ENCODE measurements at regions not wholly inside any gene's neighbourhood (a gene's known extent, or its start where the extent isn't known, plus 50 kb on each side); places are given as distances from the start of the nearest gene placed in this dataset.
"Not testable (repeated sequence)": the region's sequence is repeated elsewhere in the genome, so short reads cannot be mapped to it uniquely, and the experiment has no call there.

GRCh38 chr5:25669645-25670401 lies 1025.0 kb upstream of the CDH10 start:
- no peak for DNase-seq
- Histone ChIP-seq H3K4me3 (no peak overlapping the region), H3K36me3 (no peaks in the 10 kb centered on the region), H3K4me1 (no peaks in the 10 kb centered on the region), H3K27ac (replicated peaks) (no peak overlapping the region), H3K27me3 (ENCODE audit: low read depth) (no peaks in the 10 kb centered on the region), H3K9me3 (replicated peaks) (peaks cover 17% of the 10 kb centered on the region)
- no peak for TF ChIP-seq CTCF (IDR thresholded peaks at IDR 0.05; ENCODE audit: borderline replicate concordance)
- intact Hi-C loops (cut with micrococcal nuclease): no loop called here

GRCh38 chr5:25662610-25663009 lies 1017.8 kb upstream of the CDH10 start:
- TF ChIP-seq CTCF (IDR thresholded peaks at IDR 0.05; ENCODE audit: borderline replicate concordance): no peak
- no peak overlapping the region for H3K4me3 ChIP-seq

GRCh38 chr5:25650316-25650715 lies 1005.5 kb upstream of the CDH10 start:
- DNase-seq; H3K4me3 ChIP-seq; H3K36me3 ChIP-seq; intact Hi-C loops (cut with micrococcal nuclease); H3K4me1 ChIP-seq; H3K27ac ChIP-seq (replicated peaks); H3K27me3 ChIP-seq (ENCODE audit: low read depth): not testable (repeated sequence)
- H3K9me3 ChIP-seq (replicated peaks): peaks cover 50% of the 10 kb centered on the region

More at GRCh38 chr5:25662610-25663009, 1017.8 kb upstream of the CDH10 start:
- intact Hi-C loops (cut with micrococcal nuclease): no loop called here
- DNase-seq: no peak
- Histone ChIP-seq H3K27ac (replicated peaks) (no peak overlapping the region), H3K36me3 (no peaks in the 10 kb centered on the region), H3K9me3 (replicated peaks) (peaks cover 42% of the 10 kb centered on the region), H3K27me3 (ENCODE audit: low read depth) (no peaks in the 10 kb centered on the region), H3K4me1 (no peaks in the 10 kb centered on the region)

GRCh38 chr5:25649628-25650265 lies 1005.0 kb upstream of the CDH10 start:
- Histone ChIP-seq H3K27ac (replicated peaks) (no peak overlapping the region), H3K27me3 (ENCODE audit: low read depth) (no peaks in the 10 kb centered on the region), H3K9me3 (replicated peaks) (peaks cover 44% of the 10 kb centered on the region), H3K36me3 (no peaks in the 10 kb centered on the region), H3K4me3 (no peak overlapping the region), H3K4me1 (no peaks in the 10 kb centered on the region)
- no peak for DNase-seq
- intact Hi-C loops (cut with micrococcal nuclease): no loop called here
- no peak for TF ChIP-seq CTCF (IDR thresholded peaks at IDR 0.05; ENCODE audit: borderline replicate concordance)

GRCh38 chr5:25646421-25647341 lies 1001.9 kb upstream of the CDH10 start:
- Histone ChIP-seq H3K4me1 (no peaks in the 10 kb centered on the region), H3K9me3 (replicated peaks) (peaks cover 30% of the 10 kb centered on the region), H3K36me3 (no peaks in the 10 kb centered on the region), H3K4me3 (no peak overlapping the region), H3K27ac (replicated peaks) (no peak overlapping the region), H3K27me3 (ENCODE audit: low read depth) (no peaks in the 10 kb centered on the region)
- DNase-seq: no peak
- intact Hi-C loops (cut with micrococcal nuclease): no loop called here
- TF ChIP-seq CTCF (IDR thresholded peaks at IDR 0.05; ENCODE audit: borderline replicate concordance): no peak

All from left ventricle myocardium inferior (tissue), 1 donor.